K562 (cell line): ENCODE measurements at regions not wholly inside any gene's neighbourhood (a gene's known extent, or its start where the extent isn't known, plus 50 kb on each side); places are given as distances from the start of the nearest gene placed in this dataset.

Experiments
- ATAC-seq: fragments of 200-7000 bp; cut with Tn5 transposase; 3 replicates; pipeline ENCODE4 v1.9.1; 2020; ENCODE audit warnings: moderate library complexity
- BruUV-seq: library from RNA; stranded (reverse); fragments of 400-500 nt; replicated peaks from 2 replicates; lab custom pipeline; 2021; lab: Mats Ljungman, UMichigan
- CTCF ChIA-PET: fragments of 300-600 bp; formaldehyde crosslinking; extraction: SDS; loops from one replicate; lab custom pipeline; 2021; ENCODE audit warnings: low intra/inter-chr PET ratio; lab: Yijun Ruan, JAX
- POLR2A ChIA-PET: fragments of 300-600, 350-650 bp; sonication (Branson Sonifier 250); formaldehyde crosslinking; extraction: SDS; loops from one replicate; lab custom pipeline; 2021; ENCODE audit warnings: antibody characterized with exemption, inconsistent platforms; lab: Yijun Ruan, JAX
- DNase-seq, 4 experiments: peaks; one replicate each; pipeline versions ENCODE4 v3.0.0 to v3.0.0-alpha.2; 2011 to 2018; ENCODE audit warnings: low spot score in 3 of 4, mixed read lengths in 3 of 4; ENCODE audit errors: extremely low read depth in 1 of 4
- FAIRE-seq: peaks from 2 replicates; lab custom pipeline; 2011; peaks lifted over from hg19 to GRCh38; lab: Jason Lieb, UNC
- H2AFZ ChIP-seq: 2 replicates; pipeline ENCODE4 v1.6.0; 2011; ENCODE audit warnings: low read depth, low read length, control low read depth, inconsistent platforms
- H3K27ac ChIP-seq: fragments of 200-600 bp; 3 replicates; pipeline ENCODE4 v1.8.0; 2011; ENCODE audit warnings: low read depth, mild to moderate bottlenecking, control low read depth, inconsistent platforms, low read length, moderate library complexity, mixed read lengths; ENCODE audit errors: extremely low read depth
- H3K27me3 ChIP-seq, 2 experiments: fragments of 300-600 bp in 1 of 2; 2 replicates in 1 of 2; 3 replicates in 1 of 2; pipeline versions ENCODE4 v1.6.0 to v1.8.0; 2011; ENCODE audit warnings: inconsistent platforms in 2 of 2, low read length in 2 of 2, mild to moderate bottlenecking in 1 of 2, mixed read lengths in 1 of 2, moderate library complexity in 1 of 2; ENCODE audit not compliant: control insufficient read depth in 2 of 2, insufficient read depth in 2 of 2
- H3K36me3 ChIP-seq: fragments of 300-600 bp; 3 replicates; pipeline ENCODE4 v1.8.0; 2011; ENCODE audit warnings: mild to moderate bottlenecking, low read length, inconsistent platforms; ENCODE audit not compliant: control insufficient read depth, insufficient read depth
- H3K4me1 ChIP-seq, 2 experiments: fragments of 200-600 bp in 1 of 2; replicated peaks in 1 of 2; 2 replicates in 1 of 2; 3 replicates in 1 of 2; pipeline versions ENCODE4 v1.5.1 to v1.8.0; 2011; ENCODE audit warnings: inconsistent platforms in 2 of 2, low read length in 2 of 2, mild to moderate bottlenecking in 1 of 2, mixed read lengths in 1 of 2, moderate library complexity in 1 of 2; ENCODE audit not compliant: control insufficient read depth in 2 of 2, insufficient read depth in 2 of 2
- H3K4me2 ChIP-seq: 2 replicates; pipeline ENCODE4 v1.6.1; 2011; ENCODE audit warnings: low read length, control low read depth, inconsistent platforms, mixed read lengths; ENCODE audit not compliant: insufficient read depth
- H3K4me3 ChIP-seq: fragments of 200-600 bp; sonication (generic), shearing (Covaris generic); 2 replicates; pipeline ENCODE4 v1.5.1; 2016; ENCODE audit warnings: control low read depth, inconsistent platforms
- H3K79me2 ChIP-seq: fragments of 200-600 bp; 3 replicates; pipeline ENCODE4 v1.8.0; 2011; ENCODE audit warnings: low read length, inconsistent platforms; ENCODE audit not compliant: control insufficient read depth, insufficient read depth
- H3K9ac ChIP-seq, 2 experiments: 2 replicates each; pipeline versions ENCODE4 v1.6.0 to v1.6.1; 2011; ENCODE audit warnings: low read depth in 2 of 2, low read length in 2 of 2, control low read depth in 1 of 2, inconsistent platforms in 1 of 2, mild to moderate bottlenecking in 1 of 2, mixed read lengths in 1 of 2; ENCODE audit not compliant: insufficient read depth in 1 of 2
- H3K9me1 ChIP-seq: one replicate; pipeline ENCODE4 v1.6.0; 2011; ENCODE audit warnings: inconsistent platforms, mild to moderate bottlenecking, low read length, moderate library complexity; ENCODE audit not compliant: control insufficient read depth, insufficient read depth
- H3K9me3 ChIP-seq: replicated peaks from 2 replicates; pipeline ENCODE4 v1.5.1; 2011; ENCODE audit warnings: low read depth, low read length, inconsistent platforms; ENCODE audit not compliant: control insufficient read depth, insufficient read depth
- H4K20me1 ChIP-seq: replicated peaks from 2 replicates; pipeline ENCODE4 v1.6.1; 2011; ENCODE audit warnings: low read length, inconsistent platforms, mixed read lengths; ENCODE audit not compliant: control insufficient read depth, insufficient read depth
- CBFB ChIP-seq: sonication (generic); formaldehyde crosslinking; IDR thresholded peaks from 2 replicates; pipeline ENCODE4 v1.4.0; 2020; ENCODE audit warnings: mild to moderate bottlenecking, missing genetic modification reagents
- FIP1L1 ChIP-seq: fragments of 200-400 bp; formaldehyde crosslinking; IDR thresholded peaks from 2 replicates; pipeline ENCODE4 v1.6.1; 2018; ENCODE audit warnings: mild to moderate bottlenecking, low read depth, low read length; ENCODE audit not compliant: poor library complexity, severe bottlenecking
- FOXP1 ChIP-seq: sonication (generic); formaldehyde crosslinking; IDR thresholded peaks from 2 replicates; pipeline ENCODE4 v1.8.0; 2022; ENCODE audit warnings: mild to moderate bottlenecking, missing genetic modification reagents
- KDM4B ChIP-seq, 2 experiments: fragments of 450-650 bp in 1 of 2; sonication (generic) in 1 of 2; IDR thresholded peaks; 2 replicates each; pipeline ENCODE4 v1.6.1; 2016 to 2017; ENCODE audit warnings: borderline replicate concordance in 2 of 2, antibody characterized with exemption in 1 of 2, low read depth in 1 of 2, mild to moderate bottlenecking in 1 of 2
- MBD2 ChIP-seq: sonication (generic); IDR thresholded peaks from 2 replicates; pipeline ENCODE4 v1.6.1; 2016; ENCODE audit warnings: low read depth, borderline replicate concordance
- MTA2 ChIP-seq: fragments of 450-650 bp; IDR thresholded peaks from 2 replicates; pipeline ENCODE4 v1.6.1; 2016; ENCODE audit warnings: low read depth
- NCOA2 ChIP-seq, 2 experiments: fragments of 450-650 bp; IDR thresholded peaks; 2 replicates each; pipeline ENCODE4 v1.6.1; 2018; ENCODE audit warnings: mild to moderate bottlenecking in 2 of 2, moderate library complexity in 1 of 2; ENCODE audit not compliant: partially characterized antibody in 2 of 2
- STAG1 ChIP-seq: sonication (generic); formaldehyde crosslinking; IDR thresholded peaks from 2 replicates; pipeline ENCODE4 v1.5.0; 2020; ENCODE audit warnings: missing genetic modification reagents, borderline replicate concordance
- ZNF431 ChIP-seq: sonication (generic); formaldehyde crosslinking; IDR thresholded peaks from 2 replicates; pipeline ENCODE4 v1.8.0; 2022; ENCODE audit warnings: mild to moderate bottlenecking, missing genetic modification reagents
- WGBS: fragments of 100-300 bp; shearing (Covaris generic); methylation state at CpG from one replicate; pipeline ENCODE4 v1.1.6; 2016; ENCODE audit warnings: low coverage, mixed read lengths; ENCODE audit not compliant: insufficient coverage; ENCODE audit errors: missing lambda C conversion rate; 5-methylcytosine and 5-hydroxymethylcytosine counted together
- in situ Hi-C: fragments of 300-500 bp; cut with MboI; formaldehyde crosslinking; loops from 4 replicates; pipeline ENCODE4 v1.15.0; 2018; ENCODE audit warnings: inconsistent platforms, mixed read lengths
- intact Hi-C: fragments of 100-400 bp; cut with micrococcal nuclease; formaldehyde crosslinking; loops from 2 replicates; pipeline ENCODE4 v1.14.2; 2022
- TF ChIP-seq, protein P1 (sequence below): IDR thresholded peaks from 3 replicates; pipeline ENCODE4 v1.6.1; 2011; ENCODE audit warnings: borderline replicate concordance, mild to moderate bottlenecking; ENCODE audit not compliant: insufficient read length, insufficient read depth

- WGBS: 4% methylated on average over 4 of the region's 4 CpGs
- Histone ChIP-seq H3K79me2 (no peaks in the 10 kb centered on the region), H3K4me2 (no peak overlapping the region), H3K9me1 (peaks cover 3% of the 10 kb centered on the region), H3K36me3 (no peaks in the 10 kb centered on the region), H4K20me1 (no peaks in the 10 kb centered on the region), H2AFZ (no peak overlapping the region), H3K9me3 (no peaks in the 10 kb centered on the region), H3K4me3 (no peak overlapping the region), H3K9ac (no peak overlapping the region), H3K27ac (no peak overlapping the region), H3K27me3 (no peaks in the 10 kb centered on the region), H3K4me1 (no peaks in the 10 kb centered on the region)
- FAIRE-seq (no peak), ATAC-seq (no peak), DNase-seq (no peak)
- ChIA-PET POLR2A (no interaction called here), CTCF (no interaction called here)
- no TSS peak for BruUV-seq
- in situ Hi-C loops: no loop called here
- TF ChIP-seq FOXP1 (CRISPR knock-in tag) (no peak), NCOA2 (IDR thresholded peaks at IDR 0.05; ENCODE audit: partially characterized antibody in 2 of 2) (no peak), CBFB (no peak), STAG1 (no peak), MTA2 (no peak)
- intact Hi-C loops: loop anchor here (5.0 kb wide), 1 partner anchor 195 kb away; no protein-coding TSS in a partner anchor
Measured at GRCh38 chr14:51782435-51782834, 78.0 kb upstream of the GNG2 start.

DNA sequence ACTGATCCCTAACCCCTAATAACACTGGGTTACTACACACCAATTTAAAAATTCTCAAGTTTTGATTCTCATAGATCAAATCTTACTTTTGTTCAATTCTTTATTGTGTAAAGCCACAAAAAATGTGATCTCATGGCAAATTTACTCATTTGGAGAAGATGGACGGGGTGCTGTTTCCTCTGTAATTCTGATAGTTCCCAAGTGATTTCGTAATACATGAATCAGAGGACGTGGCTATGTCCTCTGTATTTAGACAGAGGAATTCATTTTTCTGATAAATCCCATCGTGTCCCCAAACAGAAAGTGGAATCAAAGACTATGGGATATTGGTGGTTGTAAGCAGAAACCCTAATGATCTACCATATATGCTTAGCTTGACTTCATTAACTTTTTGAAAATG, 76.6 kb upstream of the GNG2 start:
- Histone ChIP-seq H3K4me1 (no peaks in the 10 kb centered on the region), H3K9me1 (peaks cover 3% of the 10 kb centered on the region), H3K27ac (no peak overlapping the region), H3K9me3 (no peaks in the 10 kb centered on the region)
- TF ChIP-seq, protein P1, sequence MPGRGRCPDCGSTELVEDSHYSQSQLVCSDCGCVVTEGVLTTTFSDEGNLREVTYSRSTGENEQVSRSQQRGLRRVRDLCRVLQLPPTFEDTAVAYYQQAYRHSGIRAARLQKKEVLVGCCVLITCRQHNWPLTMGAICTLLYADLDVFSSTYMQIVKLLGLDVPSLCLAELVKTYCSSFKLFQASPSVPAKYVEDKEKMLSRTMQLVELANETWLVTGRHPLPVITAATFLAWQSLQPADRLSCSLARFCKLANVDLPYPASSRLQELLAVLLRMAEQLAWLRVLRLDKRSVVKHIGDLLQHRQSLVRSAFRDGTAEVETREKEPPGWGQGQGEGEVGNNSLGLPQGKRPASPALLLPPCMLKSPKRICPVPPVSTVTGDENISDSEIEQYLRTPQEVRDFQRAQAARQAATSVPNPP: no peak
- TF ChIP-seq FIP1L1: no peak
- TF ChIP-seq MBD2: no peak
- no peak for TF ChIP-seq KDM4B (IDR thresholded peaks at IDR 0.05; ENCODE audit: borderline replicate concordance in 2 of 2, low read depth in 1 of 2)
- TF ChIP-seq ZNF431: no peak
- TF ChIP-seq, all 486 proteins: peak for 0
- H2AFZ ChIP-seq: no peak overlapping the region
- H3K36me3 ChIP-seq: no peaks in the 10 kb centered on the region
- ATAC-seq (no peak), DNase-seq (no peak), FAIRE-seq (no peak)
- H3K4me3 ChIP-seq: no peak overlapping the region
- intact Hi-C loops: loop anchor here (5.0 kb wide), 1 partner anchor 194 kb away; no protein-coding TSS in a partner anchor
- POLR2A ChIA-PET: no interaction called here
- H4K20me1 ChIP-seq: no peaks in the 10 kb centered on the region
- CTCF ChIA-PET: no interaction called here
- no peak overlapping the region for H3K4me2 ChIP-seq
- 0% methylated on average over 4 of the region's 4 CpGs for WGBS
- BruUV-seq: no TSS peak
- H3K9ac ChIP-seq: no peak overlapping the region
- no peaks in the 10 kb centered on the region for H3K27me3 ChIP-seq
- H3K79me2 ChIP-seq: no peaks in the 10 kb centered on the region
- in situ Hi-C loops: no loop called here
